ENCODE measurements at regions not wholly inside any gene's neighbourhood (a gene's known extent, or its start where the extent isn't known, plus 50 kb on each side); places are given as distances from the start of the nearest gene placed in this dataset.

DNA sequence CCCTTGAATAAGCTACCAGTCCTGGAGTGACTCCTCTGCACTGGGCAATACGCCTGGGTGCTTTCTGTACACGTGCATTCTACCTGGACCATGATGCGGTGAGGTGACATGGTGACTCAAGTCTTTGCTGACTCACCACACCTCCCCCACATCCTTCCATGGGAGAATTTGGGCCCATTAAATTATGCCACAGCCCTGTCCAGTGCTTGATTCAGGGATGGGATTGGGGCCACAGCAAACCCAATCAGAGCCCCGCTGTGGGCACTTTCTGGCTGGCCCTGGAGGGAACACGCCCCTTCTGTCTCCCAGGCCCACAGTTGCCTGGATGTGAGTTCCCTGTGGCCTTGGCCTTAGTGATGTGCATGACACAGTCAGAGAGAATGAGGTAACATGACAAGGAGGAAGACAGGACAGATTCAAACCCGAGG is 86.9 kb downstream of the LRRC30 start:
- TF ChIP-seq GABPA (IDR thresholded peaks at IDR 0.05; ENCODE audit: low read depth) = no peak
- no peak for TF ChIP-seq FOXK2 (IDR thresholded peaks at IDR 0.05)
